ENCODE measurements at regions not wholly inside any gene's neighbourhood (a gene's known extent, or its start where the extent isn't known, plus 50 kb on each side); places are given as distances from the start of the nearest gene placed in this dataset.

- ChIA-PET POLR2A (no interaction called here), CTCF (no interaction called here)
- TF ChIP-seq CTCF (IDR thresholded peaks at IDR 0.05) (no peak), POLR2AphosphoS5 (IDR thresholded peaks at IDR 0.05; ENCODE audit: low read depth, low read length) (no peak)
- TF ChIP-seq, protein P1, sequence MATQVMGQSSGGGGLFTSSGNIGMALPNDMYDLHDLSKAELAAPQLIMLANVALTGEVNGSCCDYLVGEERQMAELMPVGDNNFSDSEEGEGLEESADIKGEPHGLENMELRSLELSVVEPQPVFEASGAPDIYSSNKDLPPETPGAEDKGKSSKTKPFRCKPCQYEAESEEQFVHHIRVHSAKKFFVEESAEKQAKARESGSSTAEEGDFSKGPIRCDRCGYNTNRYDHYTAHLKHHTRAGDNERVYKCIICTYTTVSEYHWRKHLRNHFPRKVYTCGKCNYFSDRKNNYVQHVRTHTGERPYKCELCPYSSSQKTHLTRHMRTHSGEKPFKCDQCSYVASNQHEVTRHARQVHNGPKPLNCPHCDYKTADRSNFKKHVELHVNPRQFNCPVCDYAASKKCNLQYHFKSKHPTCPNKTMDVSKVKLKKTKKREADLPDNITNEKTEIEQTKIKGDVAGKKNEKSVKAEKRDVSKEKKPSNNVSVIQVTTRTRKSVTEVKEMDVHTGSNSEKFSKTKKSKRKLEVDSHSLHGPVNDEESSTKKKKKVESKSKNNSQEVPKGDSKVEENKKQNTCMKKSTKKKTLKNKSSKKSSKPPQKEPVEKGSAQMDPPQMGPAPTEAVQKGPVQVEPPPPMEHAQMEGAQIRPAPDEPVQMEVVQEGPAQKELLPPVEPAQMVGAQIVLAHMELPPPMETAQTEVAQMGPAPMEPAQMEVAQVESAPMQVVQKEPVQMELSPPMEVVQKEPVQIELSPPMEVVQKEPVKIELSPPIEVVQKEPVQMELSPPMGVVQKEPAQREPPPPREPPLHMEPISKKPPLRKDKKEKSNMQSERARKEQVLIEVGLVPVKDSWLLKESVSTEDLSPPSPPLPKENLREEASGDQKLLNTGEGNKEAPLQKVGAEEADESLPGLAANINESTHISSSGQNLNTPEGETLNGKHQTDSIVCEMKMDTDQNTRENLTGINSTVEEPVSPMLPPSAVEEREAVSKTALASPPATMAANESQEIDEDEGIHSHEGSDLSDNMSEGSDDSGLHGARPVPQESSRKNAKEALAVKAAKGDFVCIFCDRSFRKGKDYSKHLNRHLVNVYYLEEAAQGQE (IDR thresholded peaks at IDR 0.05; ENCODE audit: insufficient read depth in 1 of 2, low read depth in 2 of 2, low read length in 1 of 2): no peak
- Histone ChIP-seq H3K27me3 (ENCODE audit: control insufficient read depth, insufficient read depth, low read length) (no peaks in the 10 kb centered on the region), H3K4me3 (ENCODE audit: low read depth in 2 of 2, low read length in 2 of 2) (no peak overlapping the region), H3K4me1 (ENCODE audit: control insufficient read depth, insufficient read depth, low read length) (no peaks in the 10 kb centered on the region), H3K9me3 (ENCODE audit: control insufficient read depth, insufficient read depth, low read depth, low read length) (no peaks in the 10 kb centered on the region), H3K27ac (ENCODE audit: low read length) (no peak overlapping the region), H3K36me3 (ENCODE audit: control insufficient read depth, insufficient read depth, low read length) (no peaks in the 10 kb centered on the region)
- BruUV-seq (replicated peaks): no TSS peak
- ATAC-seq: no peak
- in situ Hi-C loops (cut with HindIII; ENCODE audit: low pct_unique_long_range_greater_than_20kb, low sequenced_read_pairs): no loop called here
- no peak for DNase-seq (ENCODE audit: low read depth, low spot score)
- intact Hi-C loops (cut with micrococcal nuclease; ENCODE audit: unreplicated experiment): no loop called here
Measured at GRCh38 chr1:201630582-201630981, 91.7 kb downstream of the NAV1 start.

- no peaks in the 10 kb centered on the region for H3K27me3 ChIP-seq (ENCODE audit: control insufficient read depth, insufficient read depth, low read length)
- H3K27ac ChIP-seq (ENCODE audit: low read length): no peak overlapping the region
- intact Hi-C loops (cut with micrococcal nuclease; ENCODE audit: unreplicated experiment) (no loop called here), in situ Hi-C loops (cut with HindIII; ENCODE audit: low pct_unique_long_range_greater_than_20kb, low sequenced_read_pairs) (no loop called here)
- no peaks in the 10 kb centered on the region for H3K36me3 ChIP-seq (ENCODE audit: control insufficient read depth, insufficient read depth, low read length)
- ChIA-PET CTCF (no interaction called here), POLR2A (interaction anchor here (0.7 kb wide), 1 partner anchor 311 kb away, joined by 3 read pairs; no protein-coding TSS in a partner anchor)
- no peak for DNase-seq (ENCODE audit: low read depth, low spot score)
- ATAC-seq: no peak
- no peak overlapping the region for H3K4me3 ChIP-seq (ENCODE audit: low read depth in 2 of 2, low read length in 2 of 2)
- TF ChIP-seq, protein P1 (IDR thresholded peaks at IDR 0.05; ENCODE audit: insufficient read depth in 1 of 2, low read depth in 2 of 2, low read length in 1 of 2): no peak
- TF ChIP-seq POLR2AphosphoS5 (IDR thresholded peaks at IDR 0.05; ENCODE audit: low read depth, low read length) (no peak), TCF7L2 (IDR thresholded peaks at IDR 0.05; ENCODE audit: low read depth, low read length) (no peak), CTCF (IDR thresholded peaks at IDR 0.05) (no peak), SIN3A (IDR thresholded peaks at IDR 0.05; ENCODE audit: borderline replicate concordance, insufficient read depth, low read depth, low read length) (no peak)
- no peaks in the 10 kb centered on the region for H3K9me3 ChIP-seq (ENCODE audit: control insufficient read depth, insufficient read depth, low read depth, low read length)
- BruUV-seq (replicated peaks): no TSS peak
- H3K4me1 ChIP-seq (ENCODE audit: control insufficient read depth, insufficient read depth, low read length): no peaks in the 10 kb centered on the region
Measured at GRCh38 chr1:201631037-201631436, 92.1 kb downstream of the NAV1 start.
